GM18868 (cell line): ENCODE measurements at regions not wholly inside any gene's neighbourhood (a gene's known extent, or its start where the extent isn't known, plus 50 kb on each side); places are given as distances from the start of the nearest gene placed in this dataset.

ENCODE experiments used
- ATAC-seq: cut with Tn5 transposase; IDR thresholded peaks from one replicate; pipeline ENCODE4 v1.9.1; 2021; ENCODE audit warnings: mild to moderate bottlenecking, moderate library complexity; ENCODE audit not compliant: unreplicated experiment

DNA sequence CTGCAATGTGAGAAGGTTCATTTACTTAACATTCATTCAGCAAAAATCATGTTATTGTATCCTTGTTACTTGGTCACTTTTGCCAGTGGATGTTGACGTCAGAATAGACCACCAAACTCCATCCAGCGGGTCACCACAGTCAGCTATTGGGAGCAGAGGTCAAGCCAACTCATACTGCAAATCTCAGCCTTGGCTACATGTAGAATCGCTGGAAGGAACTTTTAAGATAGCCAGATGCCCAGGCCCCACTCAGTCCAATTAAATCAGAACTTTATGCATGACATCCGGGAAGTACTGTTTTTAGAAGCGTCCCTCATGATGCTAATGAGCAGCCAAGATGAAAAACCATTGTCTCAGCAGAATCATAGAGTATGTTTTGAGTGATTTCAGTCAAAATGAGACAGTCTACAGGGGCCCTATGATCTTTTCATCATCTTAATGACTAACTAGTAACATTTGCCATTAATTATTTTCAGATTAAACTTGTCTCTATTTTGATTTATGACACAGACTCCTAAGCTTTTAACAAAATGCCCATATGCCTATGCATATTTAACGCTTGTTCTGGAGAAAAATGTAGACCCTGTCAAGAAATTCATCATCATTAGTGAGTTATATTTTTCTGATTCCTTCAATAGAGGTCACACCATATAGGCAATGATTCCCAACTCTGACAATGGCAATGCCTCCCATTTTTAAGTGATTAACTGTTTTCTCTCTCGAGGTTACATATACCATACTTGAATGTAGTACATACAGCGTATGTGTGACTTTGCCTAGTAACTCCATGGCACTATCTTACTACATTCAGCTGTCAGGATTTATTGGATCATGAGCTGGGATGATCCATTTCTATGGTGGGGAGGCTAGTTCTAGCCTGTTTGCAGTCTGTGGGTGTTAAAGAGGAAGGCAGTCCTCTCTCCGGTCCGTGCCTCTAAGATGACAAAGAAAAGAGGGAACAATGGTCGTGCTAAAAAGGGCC lies 63.7 kb upstream of the CCBE1 start:
- ATAC-seq = no peak

DNA sequence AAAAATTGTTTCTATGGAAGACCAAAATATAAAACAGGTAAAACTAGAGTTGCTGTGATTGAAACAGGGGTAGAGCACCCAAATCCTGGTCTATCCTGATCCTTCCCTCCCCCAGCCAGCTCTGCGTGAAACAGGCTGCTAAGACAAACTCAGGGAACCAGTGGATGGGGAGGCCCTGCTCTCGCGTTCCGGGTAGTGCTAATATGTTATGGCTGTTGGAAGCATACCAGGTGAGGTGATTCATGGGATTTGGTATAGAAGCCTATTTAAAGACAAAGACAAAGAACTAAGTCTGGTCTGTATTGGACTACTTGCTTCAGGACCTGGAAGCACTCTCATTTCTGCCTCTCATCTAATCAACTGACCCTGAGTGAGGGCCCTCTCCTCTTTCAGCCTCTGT lies 63.0 kb upstream of the CCBE1 start:
- ATAC-seq = no peak

DNA sequence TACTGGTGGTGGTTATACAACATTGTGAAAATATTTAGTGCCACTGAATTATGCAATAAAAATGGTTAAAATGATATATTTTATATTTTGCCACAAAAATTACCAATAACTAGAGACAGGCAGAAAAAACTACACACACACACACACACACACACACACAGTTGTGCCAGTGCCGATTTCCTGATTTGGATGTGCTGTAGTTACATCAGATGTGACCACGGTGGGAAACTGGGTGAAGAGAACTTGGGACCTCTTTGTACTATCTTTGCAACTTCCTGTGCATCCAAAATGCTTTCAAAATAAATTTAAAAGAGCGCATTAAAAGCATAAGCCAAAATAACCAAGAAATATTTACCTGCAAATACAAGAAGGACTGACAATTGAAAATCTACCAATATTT lies 61.6 kb upstream of the CCBE1 start:
- ATAC-seq = no peak

DNA sequence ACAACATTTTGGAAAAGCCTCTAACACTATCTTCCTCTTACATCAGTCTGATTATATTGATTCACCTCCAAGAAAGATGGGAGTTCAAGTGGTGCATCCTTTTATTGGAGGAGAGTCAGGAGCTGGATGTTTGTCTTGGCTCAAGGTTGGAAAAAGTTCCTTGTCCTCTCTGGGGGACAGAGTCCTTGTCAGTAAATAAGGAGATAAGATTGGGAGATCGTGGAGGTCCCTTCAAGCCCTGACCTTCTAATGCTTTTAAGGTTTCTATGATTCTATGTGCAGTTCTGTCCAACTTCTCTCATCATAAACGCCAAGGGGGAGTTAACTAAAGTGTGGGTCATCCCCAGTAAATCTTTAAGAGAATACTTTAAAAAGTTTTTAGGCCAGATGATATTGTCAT lies 60.9 kb upstream of the CCBE1 start:
- ATAC-seq = no peak

GRCh38 chr18:59752666-59753065 lies 55.4 kb upstream of the CCBE1 start:
- no peak for ATAC-seq

GRCh38 chr18:59751186-59751585 lies 54.0 kb upstream of the CCBE1 start:
- no peak for ATAC-seq

- no peak for ATAC-seq
Observed at GRCh38 chr18:59748628-59749360, 51.6 kb upstream of the CCBE1 start.
